ENCODE measurements at regions not wholly inside any gene's neighbourhood (a gene's known extent, or its start where the extent isn't known, plus 50 kb on each side); places are given as distances from the start of the nearest gene placed in this dataset.

- H4K20me1 ChIP-seq (ENCODE audit: low read depth, low read length): no peaks in the 10 kb centered on the region
- H3K36me3 ChIP-seq (ENCODE audit: low read length): no peaks in the 10 kb centered on the region
- no peaks in the 10 kb centered on the region for H3K27me3 ChIP-seq (ENCODE audit: low read length)
- no peak overlapping the region for H3K4me3 ChIP-seq (ENCODE audit: insufficient read depth, low read length, poor library complexity, severe bottlenecking)
- no peaks in the 10 kb centered on the region for H3K79me2 ChIP-seq (ENCODE audit: insufficient read depth, low read length)
- no peak overlapping the region for H3K4me2 ChIP-seq (ENCODE audit: low read depth, low read length, poor library complexity, severe bottlenecking)
- H3K27ac ChIP-seq (ENCODE audit: low read depth, low read length): no peak overlapping the region
- no peaks in the 10 kb centered on the region for H3K9me2 ChIP-seq (replicated peaks; ENCODE audit: insufficient read depth, low read length)
- no peak overlapping the region for H2AFZ ChIP-seq (ENCODE audit: low read depth, low read length, severe bottlenecking)
- no peaks in the 10 kb centered on the region for H3F3A ChIP-seq (ENCODE audit: insufficient read depth)
- H3K9me3 ChIP-seq (ENCODE audit: insufficient read depth, low read length): no peaks in the 10 kb centered on the region
- H3K9ac ChIP-seq (ENCODE audit: low read length): no peak overlapping the region
- TF ChIP-seq CTCF (IDR thresholded peaks at IDR 0.05; ENCODE audit: insufficient read depth, low read length, poor library complexity, severe bottlenecking): no peak
- TF ChIP-seq EZH2phosphoT487 (conservative IDR thresholded peaks at IDR 0.05; ENCODE audit: low read length): no peak
These were observed 319.9 kb downstream of the DYSF start for GRCh38 chr2:71773218-71773617.

- no peaks in the 10 kb centered on the region for H3K27me3 ChIP-seq (ENCODE audit: low read length)
- no peaks in the 10 kb centered on the region for H4K20me1 ChIP-seq (ENCODE audit: low read depth, low read length)
- no peaks in the 10 kb centered on the region for H3K36me3 ChIP-seq (ENCODE audit: low read length)
- no peaks in the 10 kb centered on the region for H3K9me2 ChIP-seq (replicated peaks; ENCODE audit: insufficient read depth, low read length)
- H3K4me3 ChIP-seq (ENCODE audit: insufficient read depth, low read length, poor library complexity, severe bottlenecking): no peak overlapping the region
- no peak for TF ChIP-seq EZH2phosphoT487 (conservative IDR thresholded peaks at IDR 0.05; ENCODE audit: low read length)
- TF ChIP-seq CTCF (IDR thresholded peaks at IDR 0.05; ENCODE audit: insufficient read depth, low read length, poor library complexity, severe bottlenecking): no peak
- no peaks in the 10 kb centered on the region for H3K79me2 ChIP-seq (ENCODE audit: insufficient read depth, low read length)
- no peak overlapping the region for H2AFZ ChIP-seq (ENCODE audit: low read depth, low read length, severe bottlenecking)
- H3K27ac ChIP-seq (ENCODE audit: low read depth, low read length): no peak overlapping the region
- H3K9ac ChIP-seq (ENCODE audit: low read length): no peak overlapping the region
- H3K4me2 ChIP-seq (ENCODE audit: low read depth, low read length, poor library complexity, severe bottlenecking): no peak overlapping the region
- no peaks in the 10 kb centered on the region for H3F3A ChIP-seq (ENCODE audit: insufficient read depth)
- no peaks in the 10 kb centered on the region for H3K9me3 ChIP-seq (ENCODE audit: insufficient read depth, low read length)
These were observed 319.3 kb downstream of the DYSF start for GRCh38 chr2:71772510-71773172.

- H3K36me3 ChIP-seq (ENCODE audit: low read length): no peaks in the 10 kb centered on the region
- no peaks in the 10 kb centered on the region for H4K20me1 ChIP-seq (ENCODE audit: low read depth, low read length)
- TF ChIP-seq EZH2phosphoT487 (conservative IDR thresholded peaks at IDR 0.05; ENCODE audit: low read length): no peak
- no peak for TF ChIP-seq CTCF (IDR thresholded peaks at IDR 0.05; ENCODE audit: insufficient read depth, low read length, poor library complexity, severe bottlenecking)
- no peaks in the 10 kb centered on the region for H3K27me3 ChIP-seq (ENCODE audit: low read length)
- no peak overlapping the region for H3K4me3 ChIP-seq (ENCODE audit: insufficient read depth, low read length, poor library complexity, severe bottlenecking)
- H3F3A ChIP-seq (ENCODE audit: insufficient read depth): no peaks in the 10 kb centered on the region
- no peak overlapping the region for H3K4me2 ChIP-seq (ENCODE audit: low read depth, low read length, poor library complexity, severe bottlenecking)
- H3K9ac ChIP-seq (ENCODE audit: low read length): no peak overlapping the region
- H3K79me2 ChIP-seq (ENCODE audit: insufficient read depth, low read length): no peaks in the 10 kb centered on the region
- H2AFZ ChIP-seq (ENCODE audit: low read depth, low read length, severe bottlenecking): no peak overlapping the region
- H3K27ac ChIP-seq (ENCODE audit: low read depth, low read length): no peak overlapping the region
- H3K9me2 ChIP-seq (replicated peaks; ENCODE audit: insufficient read depth, low read length): no peaks in the 10 kb centered on the region
- H3K9me3 ChIP-seq (ENCODE audit: insufficient read depth, low read length): no peaks in the 10 kb centered on the region
These were observed 314.3 kb downstream of the DYSF start for GRCh38 chr2:71767663-71768062.
